ENCODE measurements at regions not wholly inside any gene's neighbourhood (a gene's known extent, or its start where the extent isn't known, plus 50 kb on each side); places are given as distances from the start of the nearest gene placed in this dataset.

- no peak for TF ChIP-seq CTCF (IDR thresholded peaks at IDR 0.05)
- no peak for TF ChIP-seq POLR2AphosphoS5 (IDR thresholded peaks at IDR 0.05)
- TF ChIP-seq POLR2A (IDR thresholded peaks at IDR 0.05; ENCODE audit: low read depth) = no peak
- TF ChIP-seq EP300 (IDR thresholded peaks at IDR 0.05) = no peak
Measured at GRCh38 chr5:136646915-136647314, 281.6 kb upstream of the TRPC7 start.
